ENCODE measurements at regions not wholly inside any gene's neighbourhood (a gene's known extent, or its start where the extent isn't known, plus 50 kb on each side); places are given as distances from the start of the nearest gene placed in this dataset.

- no peaks in the 10 kb centered on the region for H3K4me1 ChIP-seq (ENCODE audit: insufficient read depth, low read length)
- peaks cover 0 to 3% of the 10 kb centered on the region in 2 experiments for H3K27me3 ChIP-seq (ENCODE audit: control insufficient read depth in 1 of 2, insufficient read depth in 2 of 2, low read length in 2 of 2)
- no peak overlapping the region for H3K27ac Mint-ChIP-seq
- ChIA-PET POLR2A (no interaction called here), CTCF (no interaction called here)
- H3K9me3 Mint-ChIP-seq: no peaks in the 10 kb centered on the region
- H3K4me1 Mint-ChIP-seq (ENCODE audit: low read depth): no peaks in the 10 kb centered on the region
- DNase-seq (no peak), ATAC-seq (ENCODE audit: poor library complexity) (no peak)
- no peak overlapping the region for H3K4me3 Mint-ChIP-seq
- no peak for TF ChIP-seq CTCF (IDR thresholded peaks at IDR 0.05)
- intact Hi-C loops (cut with DNase I, micrococcal nuclease): no loop called here
- H3K9me3 ChIP-seq (ENCODE audit: control insufficient read depth in 1 of 2, insufficient read depth in 1 of 2, low read length in 2 of 2): peaks cover 0 to 10% of the 10 kb centered on the region in 2 experiments
- H3K36me3 Mint-ChIP-seq (ENCODE audit: low read depth): no peaks in the 10 kb centered on the region
- H3K27me3 Mint-ChIP-seq: no peaks in the 10 kb centered on the region
- H3K4me3 ChIP-seq (ENCODE audit: low read length): no peak overlapping the region
- no peaks in the 10 kb centered on the region for H3K36me3 ChIP-seq (ENCODE audit: insufficient read depth, low read length)
- H3K27ac ChIP-seq (ENCODE audit: low read depth in 1 of 2, low read length in 2 of 2): no peak overlapping the region
These were observed 201.5 kb upstream of the TNRC6C start for GRCh38 chr17:77756846-77757560.

DNA sequence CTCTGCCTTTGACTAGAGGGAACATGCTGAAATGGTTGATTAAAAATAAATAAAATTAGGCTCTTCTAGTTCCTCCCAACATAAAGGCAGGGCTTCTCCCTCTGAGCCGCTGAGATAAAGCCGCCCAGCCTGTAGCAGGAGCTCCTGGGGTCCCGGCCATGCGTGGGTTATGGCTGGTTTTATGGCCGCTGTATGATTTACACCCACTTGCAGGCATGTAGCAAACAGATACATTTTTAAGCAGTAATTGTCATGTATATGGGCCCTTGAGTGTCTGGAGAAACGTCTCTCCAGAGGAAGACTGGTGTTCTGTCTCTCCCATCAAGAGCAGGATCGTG lies 201.0 kb upstream of the TNRC6C start:
- Histone ChIP-seq H3K9me3 (ENCODE audit: control insufficient read depth in 1 of 2, insufficient read depth in 1 of 2, low read length in 2 of 2) (peaks cover 0 to 10% of the 10 kb centered on the region in 2 experiments), H3K27me3 (ENCODE audit: control insufficient read depth in 1 of 2, insufficient read depth in 2 of 2, low read length in 2 of 2) (peaks cover 0 to 3% of the 10 kb centered on the region in 2 experiments), H3K4me1 (ENCODE audit: insufficient read depth, low read length) (no peaks in the 10 kb centered on the region), H3K27ac (ENCODE audit: low read depth in 1 of 2, low read length in 2 of 2) (no peak overlapping the region), H3K36me3 (ENCODE audit: insufficient read depth, low read length) (no peaks in the 10 kb centered on the region), H3K4me3 (ENCODE audit: low read length) (no peak overlapping the region)
- intact Hi-C loops (cut with DNase I, micrococcal nuclease): no loop called here
- ChIA-PET POLR2A (no interaction called here), CTCF (no interaction called here)
- no peak overlapping the region for H3K4me3 Mint-ChIP-seq
- no peak for TF ChIP-seq CTCF (IDR thresholded peaks at IDR 0.05)
- ATAC-seq (ENCODE audit: poor library complexity): no peak
- no peak for DNase-seq
- H3K9me3 Mint-ChIP-seq: no peaks in the 10 kb centered on the region
- no peak overlapping the region for H3K27ac Mint-ChIP-seq
- no peaks in the 10 kb centered on the region for H3K27me3 Mint-ChIP-seq
- H3K36me3 Mint-ChIP-seq (ENCODE audit: low read depth): no peaks in the 10 kb centered on the region
- no peaks in the 10 kb centered on the region for H3K4me1 Mint-ChIP-seq (ENCODE audit: low read depth)

DNA sequence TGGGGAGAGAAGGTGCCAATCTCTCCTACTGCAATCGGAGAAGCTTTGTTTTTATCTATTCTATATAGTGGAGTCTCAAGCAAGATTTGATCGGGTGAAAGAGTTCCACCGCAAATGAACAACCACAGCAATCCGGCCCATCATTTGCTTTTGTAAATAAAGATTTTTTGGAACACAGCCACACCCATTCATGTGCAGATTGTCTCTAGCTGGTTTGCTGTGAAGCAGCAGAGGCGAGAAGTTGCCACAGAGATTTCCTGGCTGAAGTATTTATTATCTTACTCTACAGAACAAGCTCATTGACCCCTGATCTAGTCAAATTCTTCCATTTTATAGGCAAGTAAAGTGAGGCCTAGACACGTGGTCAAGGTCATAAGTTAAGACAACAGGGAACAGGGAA lies 195.5 kb upstream of the TNRC6C start:
- Histone ChIP-seq H3K27ac (ENCODE audit: low read depth in 1 of 2, low read length in 2 of 2) (no peak overlapping the region), H3K4me1 (ENCODE audit: insufficient read depth, low read length) (no peaks in the 10 kb centered on the region), H3K9me3 (ENCODE audit: control insufficient read depth in 1 of 2, insufficient read depth in 1 of 2, low read length in 2 of 2) (no peaks in the 10 kb centered on the region), H3K4me3 (ENCODE audit: low read length) (no peak overlapping the region), H3K27me3 (ENCODE audit: control insufficient read depth in 1 of 2, insufficient read depth in 2 of 2, low read length in 2 of 2) (no peaks in the 10 kb centered on the region), H3K36me3 (ENCODE audit: insufficient read depth, low read length) (no peaks in the 10 kb centered on the region)
- Mint-ChIP-seq H3K36me3 (ENCODE audit: low read depth) (no peaks in the 10 kb centered on the region), H3K4me3 (no peak overlapping the region), H3K9me3 (no peaks in the 10 kb centered on the region), H3K27me3 (no peaks in the 10 kb centered on the region), H3K4me1 (ENCODE audit: low read depth) (no peaks in the 10 kb centered on the region), H3K27ac (no peak overlapping the region)
- POLR2A ChIA-PET: no interaction called here
- no peak for ATAC-seq (ENCODE audit: poor library complexity)
- DNase-seq: no peak
- no peak for TF ChIP-seq CTCF (IDR thresholded peaks at IDR 0.05)
- intact Hi-C loops (cut with DNase I, micrococcal nuclease): no loop called here
- CTCF ChIA-PET: no interaction called here
